DOHH2 (cell line): ENCODE measurements at regions not wholly inside any gene's neighbourhood (a gene's known extent, or its start where the extent isn't known, plus 50 kb on each side); places are given as distances from the start of the nearest gene placed in this dataset.

Experiments
- H3F3A ChIP-seq: fragments of 200-600 bp; sonication (generic), shearing (Covaris generic); 2 replicates; pipeline ENCODE4 v1.6.0; 2016; ENCODE audit warnings: antibody characterized with exemption, mild to moderate bottlenecking; ENCODE audit not compliant: control insufficient read depth, insufficient read depth
- H3K27ac ChIP-seq: fragments of 200-600 bp; sonication (generic); 2 replicates; pipeline ENCODE4 v1.5.1; 2014; ENCODE audit warnings: low read depth, mild to moderate bottlenecking, low read length, moderate library complexity
- H3K27me3 ChIP-seq: fragments of 200-600 bp; sonication (generic); 2 replicates; pipeline ENCODE4 v1.6.1; 2014; ENCODE audit warnings: mild to moderate bottlenecking, low read length, mixed read lengths; ENCODE audit not compliant: control insufficient read depth
- H3K36me3 ChIP-seq: fragments of 200-600 bp; sonication (generic); 2 replicates; pipeline ENCODE4 v1.6.1; 2014; ENCODE audit warnings: mild to moderate bottlenecking, low read length, moderate library complexity, mixed read lengths; ENCODE audit not compliant: control insufficient read depth
- H3K4me1 ChIP-seq: fragments of 200-600 bp; sonication (generic); 2 replicates; pipeline ENCODE4 v1.6.1; 2014; ENCODE audit warnings: mild to moderate bottlenecking, low read length, mixed read lengths; ENCODE audit not compliant: control insufficient read depth
- H3K4me2 ChIP-seq: fragments of 200-600 bp; sonication (generic); 2 replicates; pipeline ENCODE4 v1.6.0; 2014; ENCODE audit warnings: mild to moderate bottlenecking, low read length, moderate library complexity
- H3K4me3 ChIP-seq: fragments of 200-600 bp; sonication (generic); 2 replicates; pipeline ENCODE4 v1.5.1; 2014; ENCODE audit warnings: mild to moderate bottlenecking, low read length, mixed read lengths
- H3K79me2 ChIP-seq: fragments of 200-600 bp; sonication (generic); 2 replicates; pipeline ENCODE4 v1.6.1; 2014; ENCODE audit warnings: mild to moderate bottlenecking, low read length, mixed read lengths; ENCODE audit not compliant: control insufficient read depth
- H3K9me2 ChIP-seq: fragments of 200-600 bp; sonication (generic); replicated peaks from 2 replicates; pipeline ENCODE4 v1.6.1; 2014; ENCODE audit warnings: mild to moderate bottlenecking, low read length, mixed read lengths; ENCODE audit not compliant: control insufficient read depth
- H3K9me3 ChIP-seq: fragments of 200-600 bp; sonication (generic); 2 replicates; pipeline ENCODE4 v1.6.1; 2014; ENCODE audit warnings: antibody characterized with exemption, low read length, mixed read lengths; ENCODE audit not compliant: control insufficient read depth, insufficient read depth
- H4K20me1 ChIP-seq: fragments of 200-600 bp; sonication (generic); 2 replicates; pipeline ENCODE4 v1.6.0; 2014; ENCODE audit warnings: low read depth, mild to moderate bottlenecking, antibody characterized with exemption, low read length, moderate library complexity; ENCODE audit not compliant: control insufficient read depth, insufficient read depth
- EZH2phosphoT487 ChIP-seq: fragments of 200-600 bp; sonication (generic); IDR thresholded peaks from 2 replicates; pipeline ENCODE4 v1.6.1; 2017; ENCODE audit warnings: borderline replicate concordance, mild to moderate bottlenecking, antibody characterized with exemption, low read length, moderate library complexity, mixed read lengths
- TF ChIP-seq, protein P1 (sequence below): fragments of 200-600 bp; sonication (generic); IDR thresholded peaks from one replicate; pipeline ENCODE4 v1.5.1; 2014; ENCODE audit warnings: antibody characterized with exemption, mild to moderate bottlenecking, low read depth, low read length; ENCODE audit not compliant: poor library complexity, severe bottlenecking

DNA sequence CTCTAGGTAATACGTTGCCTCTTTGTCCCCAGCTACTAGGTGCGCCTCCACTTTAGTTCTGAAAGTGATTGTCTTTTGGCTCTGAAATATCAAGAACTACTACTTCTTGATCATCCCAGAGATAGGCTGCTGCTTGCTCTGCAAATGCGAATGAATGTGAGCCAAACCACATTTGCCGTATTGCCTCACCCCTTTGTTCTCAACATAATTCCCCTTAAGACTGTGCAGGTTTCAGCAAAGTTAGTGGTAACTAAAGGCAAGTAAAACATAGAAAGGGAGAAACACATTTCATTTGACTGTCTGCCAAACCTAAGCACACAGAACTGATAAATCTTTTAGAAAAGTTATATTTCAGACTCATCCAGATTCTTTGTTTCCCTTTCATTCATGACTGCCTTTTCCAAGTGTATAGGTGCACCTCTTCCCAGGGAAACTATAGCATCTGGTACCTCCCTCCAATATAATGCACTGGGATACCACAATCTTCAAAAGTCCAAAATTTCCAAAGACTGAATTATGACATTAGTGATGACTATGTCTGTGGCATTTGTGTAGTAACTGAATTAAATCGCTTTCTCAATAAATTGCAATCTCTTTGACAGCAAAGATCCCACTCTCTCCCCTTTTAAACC lies 720.6 kb upstream of the CBLB start:
- no peak for TF ChIP-seq EZH2phosphoT487
- TF ChIP-seq, protein P1, sequence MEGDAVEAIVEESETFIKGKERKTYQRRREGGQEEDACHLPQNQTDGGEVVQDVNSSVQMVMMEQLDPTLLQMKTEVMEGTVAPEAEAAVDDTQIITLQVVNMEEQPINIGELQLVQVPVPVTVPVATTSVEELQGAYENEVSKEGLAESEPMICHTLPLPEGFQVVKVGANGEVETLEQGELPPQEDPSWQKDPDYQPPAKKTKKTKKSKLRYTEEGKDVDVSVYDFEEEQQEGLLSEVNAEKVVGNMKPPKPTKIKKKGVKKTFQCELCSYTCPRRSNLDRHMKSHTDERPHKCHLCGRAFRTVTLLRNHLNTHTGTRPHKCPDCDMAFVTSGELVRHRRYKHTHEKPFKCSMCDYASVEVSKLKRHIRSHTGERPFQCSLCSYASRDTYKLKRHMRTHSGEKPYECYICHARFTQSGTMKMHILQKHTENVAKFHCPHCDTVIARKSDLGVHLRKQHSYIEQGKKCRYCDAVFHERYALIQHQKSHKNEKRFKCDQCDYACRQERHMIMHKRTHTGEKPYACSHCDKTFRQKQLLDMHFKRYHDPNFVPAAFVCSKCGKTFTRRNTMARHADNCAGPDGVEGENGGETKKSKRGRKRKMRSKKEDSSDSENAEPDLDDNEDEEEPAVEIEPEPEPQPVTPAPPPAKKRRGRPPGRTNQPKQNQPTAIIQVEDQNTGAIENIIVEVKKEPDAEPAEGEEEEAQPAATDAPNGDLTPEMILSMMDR = no peak
- Histone ChIP-seq H3K79me2 (no peaks in the 10 kb centered on the region), H3F3A (no peaks in the 10 kb centered on the region), H3K4me3 (no peak overlapping the region), H3K27me3 (no peaks in the 10 kb centered on the region), H3K27ac (no peak overlapping the region), H4K20me1 (no peaks in the 10 kb centered on the region), H3K4me2 (no peak overlapping the region), H3K36me3 (no peaks in the 10 kb centered on the region), H3K4me1 (no peaks in the 10 kb centered on the region), H3K9me3 (peaks cover 3% of the 10 kb centered on the region; the same call in 1 of the 2 replicates), H3K9me2 (no peaks in the 10 kb centered on the region)

DNA sequence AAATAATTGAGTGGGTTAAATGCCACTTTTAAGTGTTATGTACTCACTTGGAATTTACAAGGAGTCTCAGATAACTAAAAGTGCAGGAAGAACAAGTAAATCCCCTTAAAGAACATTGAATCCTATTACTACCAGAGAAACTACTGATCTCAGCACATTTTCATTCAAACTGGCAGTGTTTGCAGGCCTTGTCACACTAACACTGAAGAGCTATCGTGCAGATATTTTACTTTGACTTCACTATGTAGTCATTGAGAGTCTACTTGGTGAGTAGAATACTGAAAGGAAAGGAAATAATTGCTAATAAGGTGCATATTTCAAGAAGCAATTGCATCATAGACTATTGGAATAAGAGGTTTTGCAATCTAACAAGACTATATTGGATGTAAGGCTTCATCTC lies 721.4 kb upstream of the CBLB start:
- Histone ChIP-seq H3K4me1 (no peaks in the 10 kb centered on the region), H3K79me2 (no peaks in the 10 kb centered on the region), H3K9me3 (peaks cover 3% of the 10 kb centered on the region; the same call in 1 of the 2 replicates), H3K4me3 (no peak overlapping the region), H3K27ac (no peak overlapping the region), H3F3A (no peaks in the 10 kb centered on the region), H4K20me1 (no peaks in the 10 kb centered on the region), H3K4me2 (no peak overlapping the region), H3K9me2 (no peaks in the 10 kb centered on the region), H3K36me3 (no peaks in the 10 kb centered on the region), H3K27me3 (no peaks in the 10 kb centered on the region)
- no peak for TF ChIP-seq EZH2phosphoT487
- TF ChIP-seq, protein P1 = no peak

DNA sequence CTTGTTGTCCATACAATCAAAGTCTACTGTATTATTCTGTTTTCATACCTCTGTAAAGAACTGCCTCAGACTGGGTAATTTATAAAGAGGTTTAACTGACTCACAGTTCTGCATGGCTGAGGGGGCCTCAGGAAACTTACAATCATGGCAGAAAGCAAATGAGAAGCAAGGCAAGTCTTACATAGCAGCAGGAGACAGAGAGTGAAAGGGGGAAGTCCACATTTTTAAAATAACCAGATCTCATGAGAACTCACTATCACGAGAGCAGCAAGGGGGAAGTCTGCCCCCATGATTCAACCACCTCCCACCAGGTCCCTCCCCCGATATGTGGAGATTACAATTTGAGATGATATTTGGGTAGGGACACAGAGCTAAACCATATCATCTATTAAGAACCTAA lies 724.6 kb upstream of the CBLB start:
- H3K36me3 ChIP-seq = no peaks in the 10 kb centered on the region
- no peaks in the 10 kb centered on the region for H3K27me3 ChIP-seq
- no peak overlapping the region for H3K4me3 ChIP-seq
- no peaks in the 10 kb centered on the region for H3K79me2 ChIP-seq
- TF ChIP-seq EZH2phosphoT487 = no peak
- TF ChIP-seq, protein P1 = no peak
- no peaks in the 10 kb centered on the region for H3K4me1 ChIP-seq
- H3K27ac ChIP-seq = no peak overlapping the region
- H3K4me2 ChIP-seq = no peak overlapping the region
- H4K20me1 ChIP-seq = no peaks in the 10 kb centered on the region
- peaks cover 3% of the 10 kb centered on the region; the same call in 1 of the 2 replicates for H3K9me3 ChIP-seq
- no peaks in the 10 kb centered on the region for H3F3A ChIP-seq
- no peaks in the 10 kb centered on the region for H3K9me2 ChIP-seq
